22Rv1 (cell line): ENCODE measurements at regions not wholly inside any gene's neighbourhood (a gene's known extent, or its start where the extent isn't known, plus 50 kb on each side); places are given as distances from the start of the nearest gene placed in this dataset.

ENCODE experiments used
- ZFX ChIP-seq: fragments of 450-650 bp; IDR thresholded peaks from 2 replicates; pipeline ENCODE4 v1.6.1; 2017; ENCODE audit warnings: antibody characterized with exemption, borderline replicate concordance
- TF ChIP-seq, protein P1 (sequence below): fragments of 450-650 bp; IDR thresholded peaks from 2 replicates; pipeline ENCODE4 v1.5.1; 2017; ENCODE audit warnings: mild to moderate bottlenecking

DNA sequence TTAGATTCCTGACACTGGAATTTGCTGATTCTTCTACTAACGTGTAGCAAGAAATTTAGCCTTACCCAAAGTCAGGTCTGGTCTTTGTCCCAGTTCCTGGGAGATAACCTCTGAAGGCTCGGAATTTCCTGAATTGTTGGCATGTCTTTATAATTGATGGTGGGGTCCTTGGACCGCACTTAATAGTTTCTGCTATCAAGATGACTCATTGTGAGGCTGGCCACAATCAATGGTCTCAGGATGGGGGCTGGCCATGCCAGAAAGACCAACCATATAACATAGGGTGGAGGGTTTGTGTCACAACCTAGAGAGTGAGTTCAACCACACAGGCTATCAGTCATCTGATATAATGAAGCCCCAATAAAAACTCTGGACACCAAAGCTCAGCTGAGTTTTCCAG lies 259.7 kb downstream of the DAD1 start:
- TF ChIP-seq, protein P1, sequence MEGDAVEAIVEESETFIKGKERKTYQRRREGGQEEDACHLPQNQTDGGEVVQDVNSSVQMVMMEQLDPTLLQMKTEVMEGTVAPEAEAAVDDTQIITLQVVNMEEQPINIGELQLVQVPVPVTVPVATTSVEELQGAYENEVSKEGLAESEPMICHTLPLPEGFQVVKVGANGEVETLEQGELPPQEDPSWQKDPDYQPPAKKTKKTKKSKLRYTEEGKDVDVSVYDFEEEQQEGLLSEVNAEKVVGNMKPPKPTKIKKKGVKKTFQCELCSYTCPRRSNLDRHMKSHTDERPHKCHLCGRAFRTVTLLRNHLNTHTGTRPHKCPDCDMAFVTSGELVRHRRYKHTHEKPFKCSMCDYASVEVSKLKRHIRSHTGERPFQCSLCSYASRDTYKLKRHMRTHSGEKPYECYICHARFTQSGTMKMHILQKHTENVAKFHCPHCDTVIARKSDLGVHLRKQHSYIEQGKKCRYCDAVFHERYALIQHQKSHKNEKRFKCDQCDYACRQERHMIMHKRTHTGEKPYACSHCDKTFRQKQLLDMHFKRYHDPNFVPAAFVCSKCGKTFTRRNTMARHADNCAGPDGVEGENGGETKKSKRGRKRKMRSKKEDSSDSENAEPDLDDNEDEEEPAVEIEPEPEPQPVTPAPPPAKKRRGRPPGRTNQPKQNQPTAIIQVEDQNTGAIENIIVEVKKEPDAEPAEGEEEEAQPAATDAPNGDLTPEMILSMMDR, result no peak
- no peak for TF ChIP-seq ZFX
